Loucy (cell line): ENCODE measurements at regions not wholly inside any gene's neighbourhood (a gene's known extent, or its start where the extent isn't known, plus 50 kb on each side); places are given as distances from the start of the nearest gene placed in this dataset.
"Not testable (repeated sequence)": the region's sequence is repeated elsewhere in the genome, so short reads cannot be mapped to it uniquely, and the experiment has no call there.

Source experiments
- H2AFZ ChIP-seq: fragments of 200-600 bp; sonication (generic); 2 replicates; pipeline ENCODE4 v1.6.0; 2016; ENCODE audit warnings: antibody characterized with exemption, mild to moderate bottlenecking, low read length, moderate library complexity
- H3F3A ChIP-seq: fragments of 200-600 bp; 2 replicates; pipeline ENCODE4 v1.6.0; 2016; ENCODE audit warnings: antibody characterized with exemption, low read depth, mild to moderate bottlenecking
- H3K27me3 ChIP-seq: fragments of 200-600 bp; sonication (generic); 2 replicates; pipeline ENCODE4 v1.6.1; 2014; ENCODE audit warnings: low read length, mild to moderate bottlenecking; ENCODE audit not compliant: insufficient read depth, poor library complexity, severe bottlenecking
- H3K36me3 ChIP-seq: fragments of 200-600 bp; sonication (generic); 2 replicates; pipeline ENCODE4 v1.6.1; 2016; ENCODE audit warnings: low read length; ENCODE audit not compliant: insufficient read depth
- H3K4me1 ChIP-seq: fragments of 200-600 bp; sonication (generic); 2 replicates; pipeline ENCODE4 v1.5.1; 2014; ENCODE audit warnings: low read length, mild to moderate bottlenecking; ENCODE audit not compliant: insufficient read depth, poor library complexity, severe bottlenecking
- H3K4me2 ChIP-seq: fragments of 200-600 bp; sonication (generic); 2 replicates; pipeline ENCODE4 v1.6.0; 2014; ENCODE audit warnings: antibody characterized with exemption, low read length, low read depth, mild to moderate bottlenecking; ENCODE audit not compliant: poor library complexity, severe bottlenecking
- H3K4me3 ChIP-seq: fragments of 200-600 bp; sonication (generic); 2 replicates; pipeline ENCODE4 v1.5.1; 2014; ENCODE audit warnings: low read length, mild to moderate bottlenecking, mixed read lengths; ENCODE audit not compliant: poor library complexity, severe bottlenecking
- H3K79me2 ChIP-seq: fragments of 200-600 bp; sonication (generic); 2 replicates; pipeline ENCODE4 v1.6.1; 2014; ENCODE audit warnings: low read length; ENCODE audit not compliant: insufficient read depth
- H3K9ac ChIP-seq: fragments of 200-600 bp; sonication (generic); 2 replicates; pipeline ENCODE4 v1.6.0; 2014; ENCODE audit warnings: mild to moderate bottlenecking, low read depth, low read length, moderate library complexity; ENCODE audit not compliant: poor library complexity, severe bottlenecking
- H3K9me2 ChIP-seq: fragments of 200-600 bp; sonication (generic); replicated peaks from 2 replicates; pipeline ENCODE4 v1.6.1; 2016; ENCODE audit warnings: low read depth, low read length, mixed read lengths
- H3K9me3 ChIP-seq: fragments of 200-600 bp; sonication (generic); 2 replicates; pipeline ENCODE4 v1.6.1; 2014; ENCODE audit warnings: mild to moderate bottlenecking, antibody characterized with exemption, low read length, low read depth; ENCODE audit not compliant: insufficient read depth
- H4K20me1 ChIP-seq: fragments of 200-600 bp; sonication (generic); 2 replicates; pipeline ENCODE4 v1.6.0; 2014; ENCODE audit warnings: antibody characterized with exemption, low read length, mild to moderate bottlenecking; ENCODE audit not compliant: insufficient read depth, poor library complexity, severe bottlenecking
- EZH2phosphoT487 ChIP-seq: fragments of 200-600 bp; IDR thresholded peaks from 2 replicates; pipeline ENCODE4 v1.6.1; 2018; ENCODE audit warnings: antibody characterized with exemption, mild to moderate bottlenecking, moderate library complexity, borderline replicate concordance
- TF ChIP-seq, protein P1 (sequence below): fragments of 200-600 bp; sonication (generic); conservative IDR thresholded peaks from 2 replicates; pipeline ENCODE4 v1.5.1; 2014; ENCODE audit warnings: mild to moderate bottlenecking, antibody characterized with exemption, low read length

DNA sequence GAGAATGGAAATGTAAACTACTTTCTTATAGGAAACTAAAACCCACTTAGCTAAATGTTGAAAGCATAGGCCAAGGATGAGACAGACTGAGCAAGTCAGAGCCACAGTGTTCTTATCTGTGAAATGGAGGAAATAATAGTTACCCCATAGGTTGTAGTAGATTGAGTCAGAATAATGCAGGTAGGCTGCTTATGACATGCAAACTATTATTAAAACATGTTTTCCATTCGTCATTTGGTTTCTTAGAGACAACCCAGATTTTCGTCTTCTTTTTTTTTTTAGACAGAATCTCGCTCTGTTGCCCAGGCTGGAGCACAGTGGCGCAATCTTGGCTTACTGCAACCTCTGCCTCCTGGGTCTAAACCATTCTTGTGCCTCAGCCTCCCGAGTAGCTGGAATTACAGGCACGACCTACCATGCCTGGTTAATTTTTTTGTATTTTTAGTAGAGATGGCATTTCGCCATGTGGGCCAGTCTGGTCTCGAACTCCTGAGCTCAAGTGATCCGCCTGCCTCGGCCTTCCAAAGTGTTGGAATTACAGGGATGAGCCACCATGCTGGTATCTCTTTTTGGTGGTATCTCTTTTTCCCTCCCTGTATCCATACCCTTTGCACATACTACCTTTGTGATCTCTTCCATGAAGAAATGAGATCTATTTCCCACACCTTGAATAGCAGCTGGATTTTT lies 196.5 kb upstream of the ZNF217 start:
- H2AFZ ChIP-seq: no peak overlapping the region

DNA sequence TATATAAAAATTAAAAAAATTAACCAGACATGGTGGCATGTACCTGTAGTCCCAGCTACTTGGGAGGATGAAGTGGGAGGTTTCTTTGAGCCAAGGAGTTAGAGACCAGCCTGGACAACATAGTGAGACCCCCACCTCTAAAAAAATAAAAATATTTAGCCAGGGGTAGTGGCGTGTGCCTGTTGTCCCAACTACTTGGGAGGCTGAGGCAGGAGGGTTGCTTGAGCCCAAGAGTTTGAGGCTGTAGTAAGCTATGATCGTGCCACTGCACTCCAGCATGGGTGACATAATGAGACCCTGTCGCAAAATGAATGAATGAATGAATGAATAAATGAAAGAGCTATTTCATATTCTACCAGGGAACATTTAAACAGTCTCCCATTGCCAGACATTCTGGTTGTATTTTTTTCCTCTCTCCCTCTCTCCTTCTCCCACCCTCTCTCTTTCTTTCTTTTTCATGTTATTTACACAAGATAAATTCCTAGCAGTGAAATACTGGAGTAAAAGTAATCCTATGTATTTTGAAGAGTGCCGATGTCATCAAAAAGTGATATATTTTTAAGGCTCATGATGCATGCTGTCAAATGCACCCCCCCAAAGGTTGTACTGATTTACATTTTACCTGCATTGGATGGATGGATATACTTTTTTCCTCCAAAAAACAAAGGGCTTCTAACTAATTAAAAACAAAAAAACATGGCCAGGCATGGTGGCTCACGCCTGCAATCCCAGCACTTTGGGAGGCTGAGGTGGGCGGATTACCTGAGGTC lies 194.8 kb upstream of the ZNF217 start:
- H3K9ac ChIP-seq: no peak overlapping the region
- H3K9me2 ChIP-seq: no peaks in the 10 kb centered on the region
- no peak for TF ChIP-seq EZH2phosphoT487
- TF ChIP-seq, protein P1, sequence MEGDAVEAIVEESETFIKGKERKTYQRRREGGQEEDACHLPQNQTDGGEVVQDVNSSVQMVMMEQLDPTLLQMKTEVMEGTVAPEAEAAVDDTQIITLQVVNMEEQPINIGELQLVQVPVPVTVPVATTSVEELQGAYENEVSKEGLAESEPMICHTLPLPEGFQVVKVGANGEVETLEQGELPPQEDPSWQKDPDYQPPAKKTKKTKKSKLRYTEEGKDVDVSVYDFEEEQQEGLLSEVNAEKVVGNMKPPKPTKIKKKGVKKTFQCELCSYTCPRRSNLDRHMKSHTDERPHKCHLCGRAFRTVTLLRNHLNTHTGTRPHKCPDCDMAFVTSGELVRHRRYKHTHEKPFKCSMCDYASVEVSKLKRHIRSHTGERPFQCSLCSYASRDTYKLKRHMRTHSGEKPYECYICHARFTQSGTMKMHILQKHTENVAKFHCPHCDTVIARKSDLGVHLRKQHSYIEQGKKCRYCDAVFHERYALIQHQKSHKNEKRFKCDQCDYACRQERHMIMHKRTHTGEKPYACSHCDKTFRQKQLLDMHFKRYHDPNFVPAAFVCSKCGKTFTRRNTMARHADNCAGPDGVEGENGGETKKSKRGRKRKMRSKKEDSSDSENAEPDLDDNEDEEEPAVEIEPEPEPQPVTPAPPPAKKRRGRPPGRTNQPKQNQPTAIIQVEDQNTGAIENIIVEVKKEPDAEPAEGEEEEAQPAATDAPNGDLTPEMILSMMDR: no peak
- peaks cover 5% of the 10 kb centered on the region for H3K4me1 ChIP-seq
- no peak overlapping the region for H3K4me3 ChIP-seq
- H3K36me3 ChIP-seq: no peaks in the 10 kb centered on the region
- no peaks in the 10 kb centered on the region for H3K79me2 ChIP-seq
- no peak overlapping the region for H2AFZ ChIP-seq
- H3F3A ChIP-seq: no peaks in the 10 kb centered on the region
- H4K20me1 ChIP-seq: no peaks in the 10 kb centered on the region
- H3K4me2 ChIP-seq: no peak overlapping the region
- H3K27me3 ChIP-seq: no peaks in the 10 kb centered on the region
- H3K9me3 ChIP-seq: no peaks in the 10 kb centered on the region

More for the DNA sequence above, 196.5 kb upstream of the ZNF217 start:
- no peak overlapping the region for H3K4me2 ChIP-seq
- no peak overlapping the region for H3K9ac ChIP-seq
- no peak overlapping the region for H3K4me3 ChIP-seq
- H4K20me1 ChIP-seq: no peaks in the 10 kb centered on the region
- H3K4me1 ChIP-seq: peaks cover 5% of the 10 kb centered on the region
- no peaks in the 10 kb centered on the region for H3K36me3 ChIP-seq
- no peaks in the 10 kb centered on the region for H3K9me2 ChIP-seq
- H3K9me3 ChIP-seq: no peaks in the 10 kb centered on the region
- no peaks in the 10 kb centered on the region for H3K79me2 ChIP-seq
- TF ChIP-seq, protein P1: no peak
- no peak for TF ChIP-seq EZH2phosphoT487
- H3K27me3 ChIP-seq: no peaks in the 10 kb centered on the region
- H3F3A ChIP-seq: no peaks in the 10 kb centered on the region

DNA sequence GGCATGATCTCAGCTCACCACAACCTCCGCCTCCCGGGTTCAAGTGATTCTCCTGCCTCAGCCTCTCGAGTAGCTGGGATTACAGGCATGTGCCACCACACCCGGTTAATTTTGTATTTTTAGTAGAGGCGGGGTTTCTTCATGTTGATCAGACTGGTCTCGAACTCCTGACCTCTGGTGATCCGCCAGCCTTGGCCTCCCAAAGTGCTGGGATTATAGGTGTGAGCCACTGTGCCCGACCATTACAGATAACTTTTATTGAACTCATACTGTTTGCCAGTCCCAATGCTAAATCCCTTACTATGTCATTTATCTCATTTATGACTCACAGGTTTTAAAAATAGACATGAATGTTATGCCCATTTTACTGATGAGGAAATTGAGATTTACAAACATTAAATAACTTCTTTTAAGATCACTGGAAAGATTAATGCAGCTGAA lies 193.9 kb upstream of the ZNF217 start:
- not testable (repeated sequence) for H3K27me3 ChIP-seq, H3K9me2 ChIP-seq, H4K20me1 ChIP-seq, H3K9me3 ChIP-seq, H2AFZ ChIP-seq, H3K4me3 ChIP-seq, H3F3A ChIP-seq, H3K79me2 ChIP-seq, H3K9ac ChIP-seq, H3K4me2 ChIP-seq, H3K4me1 ChIP-seq, H3K36me3 ChIP-seq
